PC-3 (cell line): ENCODE measurements at regions not wholly inside any gene's neighbourhood (a gene's known extent, or its start where the extent isn't known, plus 50 kb on each side); places are given as distances from the start of the nearest gene placed in this dataset.

ENCODE experiments used
- ATAC-seq: fragments of 200-7000 bp; cut with Tn5 transposase; 2 replicates; pipeline ENCODE4 v1.9.1; 2020; ENCODE audit warnings: mild to moderate bottlenecking, moderate library complexity
- BruUV-seq: library from RNA; stranded (reverse); fragments of 400-500 nt; replicated peaks from 2 replicates; lab custom pipeline; 2021; lab: Mats Ljungman, UMichigan
- CTCF ChIA-PET: fragments of 300-600 bp; sonication (Branson Sonifier 250); formaldehyde crosslinking; loops from one replicate; lab custom pipeline; 2022; ENCODE audit warnings: antibody characterized with exemption; lab: Charles Lee
- POLR2A ChIA-PET: fragments of 300-600 bp; sonication (Branson Sonifier 250); formaldehyde crosslinking; loops from one replicate; lab custom pipeline; 2022; ENCODE audit warnings: antibody characterized with exemption; ENCODE audit not compliant: unreplicated experiment; lab: Charles Lee
- DNase-seq: peaks from one replicate; pipeline ENCODE4 v3.0.0-alpha.2; 2015
- H2AFZ ChIP-seq: fragments of 300-600 bp; sonication (generic); 2 replicates; pipeline ENCODE4 v1.6.0; 2016; ENCODE audit warnings: antibody characterized with exemption, low read length
- H3F3A ChIP-seq: fragments of 300-600 bp; sonication (generic); one replicate; pipeline ENCODE4 v1.6.0; 2017; ENCODE audit warnings: antibody characterized with exemption, low read length, control low read depth, mild to moderate bottlenecking; ENCODE audit not compliant: unreplicated experiment
- H3K27ac ChIP-seq: fragments of 300-600 bp; sonication (generic); 2 replicates; pipeline ENCODE4 v1.5.1; 2016; ENCODE audit warnings: mild to moderate bottlenecking, low read length
- H3K27me3 ChIP-seq: fragments of 300-600 bp; sonication (generic); 2 replicates; pipeline ENCODE4 v1.6.1; 2016; ENCODE audit warnings: low read length, mixed read lengths
- H3K36me3 ChIP-seq: fragments of 300-600 bp; sonication (generic); 2 replicates; pipeline ENCODE4 v1.6.1; 2016; ENCODE audit warnings: low read depth, mixed run types, low read length, mixed read lengths
- H3K4me1 ChIP-seq: fragments of 300-600 bp; sonication (generic); 2 replicates; pipeline ENCODE4 v1.5.1; 2016; ENCODE audit warnings: low read length; ENCODE audit not compliant: insufficient read depth
- H3K4me2 ChIP-seq: fragments of 300-600 bp; sonication (generic); 2 replicates; pipeline ENCODE4 v1.6.0; 2016; ENCODE audit warnings: low read length
- H3K4me3 ChIP-seq: fragments of 300-600 bp; sonication (generic); 2 replicates; pipeline ENCODE4 v1.5.1; 2016; ENCODE audit warnings: mild to moderate bottlenecking, low read length, mixed read lengths
- H3K79me2 ChIP-seq: fragments of 300-600 bp; sonication (generic); 2 replicates; pipeline ENCODE4 v1.6.1; 2017; ENCODE audit warnings: low read length, mixed read lengths
- H3K9ac ChIP-seq: fragments of 300-600 bp; sonication (generic); 2 replicates; pipeline ENCODE4 v1.6.0; 2016; ENCODE audit warnings: mild to moderate bottlenecking, low read length
- H3K9me2 ChIP-seq: fragments of 300-600 bp; sonication (generic); replicated peaks from 2 replicates; pipeline ENCODE4 v1.6.1; 2016; ENCODE audit warnings: mixed run types, low read length, mixed read lengths
- H3K9me3 ChIP-seq: fragments of 300-600 bp; sonication (generic); 2 replicates; pipeline ENCODE4 v1.6.1; 2016; ENCODE audit warnings: low read length, mixed read lengths
- H4K20me1 ChIP-seq: fragments of 300-600 bp; sonication (generic); 2 replicates; pipeline ENCODE4 v1.6.1; 2016; ENCODE audit warnings: low read length, mixed read lengths
- EZH2 ChIP-seq: fragments of 300-600 bp; sonication (generic); IDR thresholded peaks from one replicate; pipeline ENCODE4 v1.6.1; 2017; ENCODE audit warnings: antibody characterized with exemption, mild to moderate bottlenecking, low read length; ENCODE audit not compliant: unreplicated experiment
- EZH2phosphoT487 ChIP-seq: fragments of 300-600 bp; sonication (generic); IDR thresholded peaks from 2 replicates; pipeline ENCODE4 v1.6.1; 2018; ENCODE audit warnings: mild to moderate bottlenecking, antibody characterized with exemption, low read length, borderline replicate concordance
- intact Hi-C: fragments of 100-400 bp; cut with micrococcal nuclease; formaldehyde crosslinking; loops from 2 replicates; pipeline ENCODE4 v1.9.0; 2023
- TF ChIP-seq, protein P1 (sequence below): fragments of 300-600 bp; sonication (generic); conservative IDR thresholded peaks from 2 replicates; pipeline ENCODE4 v1.5.1; 2017; ENCODE audit warnings: antibody characterized with exemption, low read depth, mild to moderate bottlenecking, low read length

DNA sequence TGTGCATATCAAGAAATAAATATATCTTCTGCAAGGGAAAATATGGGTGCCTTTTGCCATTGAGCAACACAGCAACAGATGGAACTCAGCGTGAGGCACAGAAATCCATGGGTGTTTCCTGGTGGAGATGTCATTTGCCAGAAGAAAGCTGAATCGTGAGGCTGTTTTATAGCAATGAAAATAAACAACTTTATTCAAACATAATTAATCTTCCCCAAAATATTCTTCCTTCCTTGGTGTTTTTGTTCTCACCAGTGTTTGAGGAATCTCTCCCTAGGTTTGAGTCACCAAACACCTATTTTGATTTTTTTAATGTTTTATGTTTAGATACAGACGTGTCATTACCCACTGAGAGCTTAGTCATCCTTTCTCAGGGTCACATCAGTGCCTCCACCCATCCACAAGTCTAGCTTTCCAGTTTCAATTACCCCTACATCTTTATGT is 65.8 kb upstream of the PAPPA start:
- DNase-seq (peak; percentile 53), ATAC-seq (peak; percentile 38)
- Histone ChIP-seq H3K4me2 (peak overlapping the region; percentile 48), H3K4me3 (no peak overlapping the region), H3K4me1 (peaks cover 16% of the 10 kb centered on the region), H3K79me2 (no peaks in the 10 kb centered on the region), H3K27me3 (no peaks in the 10 kb centered on the region), H2AFZ (no peak overlapping the region), H3K36me3 (no peaks in the 10 kb centered on the region), H3K27ac (peak overlapping the region; percentile 85), H4K20me1 (no peaks in the 10 kb centered on the region), H3F3A (no peaks in the 10 kb centered on the region), H3K9ac (peak overlapping the region; percentile 65), H3K9me3 (no peaks in the 10 kb centered on the region), H3K9me2 (no peaks in the 10 kb centered on the region)
- CTCF ChIA-PET, result no interaction called here
- no peak for TF ChIP-seq EZH2
- TF ChIP-seq, protein P1, sequence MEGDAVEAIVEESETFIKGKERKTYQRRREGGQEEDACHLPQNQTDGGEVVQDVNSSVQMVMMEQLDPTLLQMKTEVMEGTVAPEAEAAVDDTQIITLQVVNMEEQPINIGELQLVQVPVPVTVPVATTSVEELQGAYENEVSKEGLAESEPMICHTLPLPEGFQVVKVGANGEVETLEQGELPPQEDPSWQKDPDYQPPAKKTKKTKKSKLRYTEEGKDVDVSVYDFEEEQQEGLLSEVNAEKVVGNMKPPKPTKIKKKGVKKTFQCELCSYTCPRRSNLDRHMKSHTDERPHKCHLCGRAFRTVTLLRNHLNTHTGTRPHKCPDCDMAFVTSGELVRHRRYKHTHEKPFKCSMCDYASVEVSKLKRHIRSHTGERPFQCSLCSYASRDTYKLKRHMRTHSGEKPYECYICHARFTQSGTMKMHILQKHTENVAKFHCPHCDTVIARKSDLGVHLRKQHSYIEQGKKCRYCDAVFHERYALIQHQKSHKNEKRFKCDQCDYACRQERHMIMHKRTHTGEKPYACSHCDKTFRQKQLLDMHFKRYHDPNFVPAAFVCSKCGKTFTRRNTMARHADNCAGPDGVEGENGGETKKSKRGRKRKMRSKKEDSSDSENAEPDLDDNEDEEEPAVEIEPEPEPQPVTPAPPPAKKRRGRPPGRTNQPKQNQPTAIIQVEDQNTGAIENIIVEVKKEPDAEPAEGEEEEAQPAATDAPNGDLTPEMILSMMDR, result no peak
- TF ChIP-seq EZH2phosphoT487, result no peak
- no TSS peak for BruUV-seq
- intact Hi-C loops, result loop anchor here (10.0 kb wide), 1 partner anchor 93 kb away; no protein-coding TSS in a partner anchor
- POLR2A ChIA-PET, result no interaction called here

DNA sequence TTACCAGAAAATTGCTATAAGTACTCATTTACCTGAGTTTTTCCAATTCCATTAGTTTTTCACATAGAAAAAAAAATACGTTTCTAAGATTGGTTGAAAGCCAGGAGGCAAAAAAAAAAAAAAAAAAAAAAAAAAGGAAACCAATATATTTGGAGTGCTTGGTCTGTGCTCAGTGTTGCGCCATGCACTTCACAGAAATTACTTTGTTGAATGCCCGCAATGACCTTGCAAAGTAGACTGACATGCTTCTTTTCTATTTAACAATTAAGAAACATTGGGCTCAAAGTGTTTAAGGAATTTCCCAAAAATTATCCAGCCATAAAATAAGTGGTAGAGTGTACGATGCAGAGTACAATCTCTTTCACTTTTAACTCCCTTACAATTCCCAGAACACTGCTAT is 65.2 kb upstream of the PAPPA start:
- peak overlapping the region; percentile 85 for H3K27ac ChIP-seq

More for the DNA sequence above, 65.2 kb upstream of the PAPPA start:
- Histone ChIP-seq H3K36me3 (no peaks in the 10 kb centered on the region), H3K4me2 (peak overlapping the region; percentile 48; the same call in 1 of the 2 replicates), H3K4me3 (no peak overlapping the region), H4K20me1 (no peaks in the 10 kb centered on the region), H2AFZ (no peak overlapping the region), H3K9me2 (no peaks in the 10 kb centered on the region), H3F3A (no peaks in the 10 kb centered on the region), H3K4me1 (peaks cover 16% of the 10 kb centered on the region), H3K9ac (peak overlapping the region; percentile 15; the same call in 1 of the 2 replicates), H3K27me3 (no peaks in the 10 kb centered on the region), H3K79me2 (no peaks in the 10 kb centered on the region), H3K9me3 (no peaks in the 10 kb centered on the region)
- DNase-seq, result no peak
- CTCF ChIA-PET, result no interaction called here
- TF ChIP-seq, protein P1, result no peak
- TF ChIP-seq EZH2, result no peak
- TF ChIP-seq EZH2phosphoT487, result no peak
- ATAC-seq, result no peak
- intact Hi-C loops, result loop anchor here (10.0 kb wide), 1 partner anchor 94 kb away; no protein-coding TSS in a partner anchor
- BruUV-seq, result no TSS peak
- POLR2A ChIA-PET, result no interaction called here
